AG04449 (cell line): ENCODE measurements at regions not wholly inside any gene's neighbourhood (a gene's known extent, or its start where the extent isn't known, plus 50 kb on each side); places are given as distances from the start of the nearest gene placed in this dataset.

Experiments used
- CTCF ChIA-PET: fragments of 350-600 bp; formaldehyde crosslinking; extraction: SDS; loops from one replicate; lab custom pipeline; 2021; ENCODE audit warnings: antibody characterized with exemption; lab: Yijun Ruan, JAX
- POLR2A ChIA-PET: fragments of 400-600, 350-600 bp; formaldehyde crosslinking; extraction: SDS; loops from one replicate; lab custom pipeline; 2020; ENCODE audit warnings: antibody characterized with exemption, inconsistent platforms; lab: Yijun Ruan, JAX
- DNase-seq: peaks from one replicate; pipeline ENCODE4 v3.0.0-alpha.2; 2010; ENCODE audit warnings: low read depth, low spot score
- H3K4me3 ChIP-seq: 2 replicates; pipeline ENCODE4 v1.5.1; 2011; ENCODE audit warnings: low read depth, mild to moderate bottlenecking, control low read depth, low read length
- CTCF ChIP-seq: IDR thresholded peaks from one replicate; pipeline ENCODE4 v1.5.1; 2011; ENCODE audit warnings: mild to moderate bottlenecking, moderate library complexity, low read length, control low read depth, inconsistent platforms; ENCODE audit not compliant: insufficient read depth; ENCODE audit errors: missing control alignments

- TF ChIP-seq CTCF = no peak
- POLR2A ChIA-PET = no interaction called here
- H3K4me3 ChIP-seq = no peak overlapping the region
- CTCF ChIA-PET = no interaction called here
- no peak for DNase-seq
Measured at GRCh38 chr13:68506888-68507551, 1276.9 kb upstream of the PCDH9 start.

GRCh38 chr13:68490594-68490993 is 1260.5 kb upstream of the PCDH9 start:
- ChIA-PET POLR2A (no interaction called here), CTCF (no interaction called here)
- TF ChIP-seq CTCF = no peak
- no peak for DNase-seq
- no peak overlapping the region for H3K4me3 ChIP-seq

GRCh38 chr13:68481130-68481529 is 1251.0 kb upstream of the PCDH9 start:
- DNase-seq = no peak
- POLR2A ChIA-PET = no interaction called here
- H3K4me3 ChIP-seq = no peak overlapping the region
- TF ChIP-seq CTCF = no peak
- CTCF ChIA-PET = no interaction called here

GRCh38 chr13:68473834-68474326 is 1243.7 kb upstream of the PCDH9 start:
- no peak for TF ChIP-seq CTCF
- POLR2A ChIA-PET = no interaction called here
- no peak for DNase-seq
- CTCF ChIA-PET = no interaction called here
- H3K4me3 ChIP-seq = no peak overlapping the region

GRCh38 chr13:68467160-68467559 is 1237.0 kb upstream of the PCDH9 start:
- CTCF ChIA-PET = no interaction called here
- no peak overlapping the region for H3K4me3 ChIP-seq
- no peak for TF ChIP-seq CTCF

GRCh38 chr13:68440874-68441273 is 1210.7 kb upstream of the PCDH9 start:
- no peak overlapping the region for H3K4me3 ChIP-seq
- no peak for TF ChIP-seq CTCF
- POLR2A ChIA-PET = no interaction called here
- DNase-seq = no peak
- CTCF ChIA-PET = no interaction called here

More at GRCh38 chr13:68467160-68467559, 1237.0 kb upstream of the PCDH9 start:
- POLR2A ChIA-PET = no interaction called here
- DNase-seq = no peak
